Endodermal cell (in vitro differentiated cells): ENCODE measurements at regions not wholly inside any gene's neighbourhood (a gene's known extent, or its start where the extent isn't known, plus 50 kb on each side); places are given as distances from the start of the nearest gene placed in this dataset.

Source experiments
- DNase-seq: peaks from one replicate; pipeline ENCODE4 v3.0.0-alpha.2; 2017
- H3K27ac ChIP-seq: 2 replicates; pipeline ENCODE4 v1.5.1; 2013; ENCODE audit warnings: mild to moderate bottlenecking, low read depth, low read length, moderate library complexity
- H3K27me3 ChIP-seq: 2 replicates; pipeline ENCODE4 v1.6.1; 2013; ENCODE audit warnings: mild to moderate bottlenecking, low read length, moderate library complexity; ENCODE audit not compliant: insufficient read depth, control insufficient read depth, poor library complexity, severe bottlenecking
- H3K36me3 ChIP-seq: 2 replicates; pipeline ENCODE4 v1.7.0; 2013; ENCODE audit warnings: mild to moderate bottlenecking, low read length, moderate library complexity; ENCODE audit not compliant: control insufficient read depth, insufficient read depth
- H3K4me1 ChIP-seq: one replicate; pipeline ENCODE4 v1.7.0; 2013; ENCODE audit warnings: low read length; ENCODE audit not compliant: control insufficient read depth, insufficient read depth
- H3K4me3 ChIP-seq: 2 replicates; pipeline ENCODE4 v1.5.1; 2013; ENCODE audit warnings: mild to moderate bottlenecking, low read length, moderate library complexity
- H3K9ac ChIP-seq: 2 replicates; pipeline ENCODE4 v1.6.1; 2013; ENCODE audit warnings: mild to moderate bottlenecking, low read length, moderate library complexity; ENCODE audit not compliant: poor library complexity, severe bottlenecking; ENCODE audit errors: extremely low read depth
- H3K9me3 ChIP-seq: 2 replicates; pipeline ENCODE4 v1.6.1; 2013; ENCODE audit warnings: mild to moderate bottlenecking, low read length, moderate library complexity; ENCODE audit not compliant: control insufficient read depth
- H3K27ac Mint-ChIP-seq: 2 replicates; pipeline ENCODE4 v1.8.0; 2020; ENCODE audit warnings: mixed read lengths
- H3K27me3 Mint-ChIP-seq: 2 replicates; pipeline ENCODE4 v1.8.0; 2021; ENCODE audit warnings: mild to moderate bottlenecking, mixed read lengths; ENCODE audit not compliant: insufficient read depth
- H3K36me3 Mint-ChIP-seq: 2 replicates; pipeline ENCODE4 v1.8.0; 2020; ENCODE audit warnings: low read depth, mixed read lengths
- H3K4me1 Mint-ChIP-seq: 2 replicates; pipeline ENCODE4 v1.8.0; 2020; ENCODE audit warnings: mixed read lengths
- H3K4me3 Mint-ChIP-seq: 2 replicates; pipeline ENCODE4 v1.8.0; 2020; ENCODE audit warnings: mild to moderate bottlenecking, moderate library complexity, mixed read lengths
- H3K9me3 Mint-ChIP-seq: 2 replicates; pipeline ENCODE4 v1.8.0; 2020; ENCODE audit warnings: mild to moderate bottlenecking, mixed read lengths
- CTCF ChIP-seq: fragments of 200-600 bp; sonication (generic); conservative IDR thresholded peaks from 2 replicates; pipeline ENCODE4 v1.5.0; 2021; ENCODE audit warnings: antibody characterized with exemption, mild to moderate bottlenecking
- WGBS, 2 experiments: methylation state at CpG; one replicate each; pipeline versions ENCODE4 v1.1.5 to v1.1.7; 2013; ENCODE audit warnings: missing lambda C conversion rate in 2 of 2, mixed read lengths in 1 of 2; ENCODE audit not compliant: insufficient coverage in 1 of 2, insufficient read length in 1 of 2; 5-methylcytosine and 5-hydroxymethylcytosine counted together

GRCh38 chr5:20678386-20678785 lies 690.4 kb upstream of the CDH18 start:
- Mint-ChIP-seq H3K27me3 (no peaks in the 10 kb centered on the region), H3K36me3 (no peaks in the 10 kb centered on the region), H3K27ac (no peak overlapping the region), H3K4me3 (no peak overlapping the region), H3K9me3 (no peaks in the 10 kb centered on the region), H3K4me1 (peaks cover 4% of the 10 kb centered on the region)
- no peak overlapping the region for H3K27ac ChIP-seq
- H3K9me3 ChIP-seq: no peaks in the 10 kb centered on the region
- peaks cover under 1% of the 10 kb centered on the region for H3K27me3 ChIP-seq
- H3K36me3 ChIP-seq: no peaks in the 10 kb centered on the region
- DNase-seq: no peak
- no peak overlapping the region for H3K4me3 ChIP-seq
- H3K4me1 ChIP-seq: peaks cover 9% of the 10 kb centered on the region
- no peak for TF ChIP-seq CTCF
- no peak overlapping the region for H3K9ac ChIP-seq

GRCh38 chr5:20660588-20660987 lies 672.6 kb upstream of the CDH18 start:
- no peaks in the 10 kb centered on the region for H3K9me3 Mint-ChIP-seq

GRCh38 chr5:20656262-20656661 lies 668.3 kb upstream of the CDH18 start:
- TF ChIP-seq CTCF: no peak
- Histone ChIP-seq H3K4me1 (no peaks in the 10 kb centered on the region), H3K9me3 (no peaks in the 10 kb centered on the region), H3K4me3 (no peak overlapping the region), H3K36me3 (no peaks in the 10 kb centered on the region), H3K27me3 (no peaks in the 10 kb centered on the region), H3K9ac (no peak overlapping the region), H3K27ac (no peak overlapping the region)
- H3K27me3 Mint-ChIP-seq: no peaks in the 10 kb centered on the region
- H3K36me3 Mint-ChIP-seq: no peaks in the 10 kb centered on the region
- no peaks in the 10 kb centered on the region for H3K9me3 Mint-ChIP-seq
- DNase-seq: no peak
- H3K4me3 Mint-ChIP-seq: no peak overlapping the region
- H3K27ac Mint-ChIP-seq: no peak overlapping the region
- H3K4me1 Mint-ChIP-seq: no peaks in the 10 kb centered on the region

More at GRCh38 chr5:20660588-20660987, 672.6 kb upstream of the CDH18 start:
- H3K9ac ChIP-seq: no peak overlapping the region
- H3K4me3 ChIP-seq: no peak overlapping the region
- H3K36me3 ChIP-seq: no peaks in the 10 kb centered on the region
- 93 to 100% methylated on average over 3 of the region's 3 CpGs for WGBS, 2 experiments
- TF ChIP-seq CTCF: no peak
- no peak overlapping the region for H3K27ac ChIP-seq
- H3K9me3 ChIP-seq: no peaks in the 10 kb centered on the region
- Mint-ChIP-seq H3K4me1 (no peaks in the 10 kb centered on the region), H3K27me3 (no peaks in the 10 kb centered on the region), H3K27ac (no peak overlapping the region), H3K36me3 (no peaks in the 10 kb centered on the region), H3K4me3 (no peak overlapping the region)
- no peaks in the 10 kb centered on the region for H3K4me1 ChIP-seq
- H3K27me3 ChIP-seq: peaks cover 5% of the 10 kb centered on the region
- no peak for DNase-seq
